Gastroesophageal sphincter (tissue), 4 donors: ENCODE measurements at regions not wholly inside any gene's neighbourhood (a gene's known extent, or its start where the extent isn't known, plus 50 kb on each side); places are given as distances from the start of the nearest gene placed in this dataset.

Experiments used
- ATAC-seq: fragments of 150-250 bp; one replicate; pipeline ENCODE4 v1.9.1; 2016; ENCODE audit warnings: mild to moderate bottlenecking, moderate library complexity
- H3K27ac ChIP-seq, 4 donors: fragments of 200-600 bp; sonication (generic) in 3 of 4; 1 replicate in 3 of 4; 2 replicates in 1 of 4; pipeline ENCODE4 v1.5.1; 2016 to 2019
- H3K27me3 ChIP-seq: fragments of 200-600 bp; sonication (generic); one replicate; pipeline ENCODE4 v1.5.1; 2019
- H3K36me3 ChIP-seq, 2 donors: fragments of 200-600 bp; sonication (generic); one replicate each; pipeline ENCODE4 v1.5.1; 2019; ENCODE audit warnings: control low read depth in 1 of 2
- H3K4me1 ChIP-seq, 3 donors: fragments of 200-600 bp; sonication (generic); 1 replicate in 2 of 3; 2 replicates in 1 of 3; pipeline ENCODE4 v1.5.1; 2016 to 2019; ENCODE audit warnings: control low read depth in 2 of 3
- H3K4me3 ChIP-seq, 2 donors: fragments of 200-600 bp; sonication (generic); one replicate each; pipeline ENCODE4 v1.5.1; 2019; ENCODE audit warnings: mild to moderate bottlenecking in 1 of 2, moderate library complexity in 1 of 2
- H3K9me3 ChIP-seq, 3 donors: fragments of 200-600 bp; sonication (generic); one replicate each; pipeline ENCODE4 v1.5.1; 2017 to 2019; ENCODE audit warnings: control low read depth in 2 of 3
- EP300 ChIP-seq: sonication (generic); formaldehyde crosslinking; IDR thresholded peaks from one replicate; pipeline ENCODE4 v1.6.1; 2017; ENCODE audit warnings: antibody characterized with exemption, mild to moderate bottlenecking
- POLR2A ChIP-seq, 2 donors: fragments of 450-650 bp; IDR thresholded peaks; one replicate each; pipeline ENCODE4 v1.6.1; 2017; ENCODE audit warnings: antibody characterized with exemption in 2 of 2, mild to moderate bottlenecking in 2 of 2, moderate library complexity in 1 of 2
- POLR2AphosphoS5 ChIP-seq: sonication (generic); formaldehyde crosslinking; IDR thresholded peaks from one replicate; pipeline ENCODE4 v1.6.1; 2017; ENCODE audit warnings: antibody characterized with exemption
- WGBS, 2 donors: methylation state at CpG; one replicate each; pipeline ENCODE4 v1.1.5; 2018; ENCODE audit warnings: low coverage in 1 of 2; 5-methylcytosine and 5-hydroxymethylcytosine counted together
- TF ChIP-seq, protein P1 (sequence below), 4 experiments: fragments of 200-600 bp in 2 of 4; fragments of 450-650 bp in 2 of 4; sonication (generic) in 1 of 4; IDR thresholded peaks; one replicate each; pipeline ENCODE4 v1.5.1; 2017 to 2019; ENCODE audit warnings: antibody characterized with exemption in 4 of 4, mild to moderate bottlenecking in 2 of 4, moderate library complexity in 2 of 4

- H3K27ac ChIP-seq, result no peak overlapping the region
- TF ChIP-seq POLR2A (IDR thresholded peaks at IDR 0.05) (no peak), POLR2AphosphoS5 (no peak), EP300 (no peak)
- TF ChIP-seq, protein P1, sequence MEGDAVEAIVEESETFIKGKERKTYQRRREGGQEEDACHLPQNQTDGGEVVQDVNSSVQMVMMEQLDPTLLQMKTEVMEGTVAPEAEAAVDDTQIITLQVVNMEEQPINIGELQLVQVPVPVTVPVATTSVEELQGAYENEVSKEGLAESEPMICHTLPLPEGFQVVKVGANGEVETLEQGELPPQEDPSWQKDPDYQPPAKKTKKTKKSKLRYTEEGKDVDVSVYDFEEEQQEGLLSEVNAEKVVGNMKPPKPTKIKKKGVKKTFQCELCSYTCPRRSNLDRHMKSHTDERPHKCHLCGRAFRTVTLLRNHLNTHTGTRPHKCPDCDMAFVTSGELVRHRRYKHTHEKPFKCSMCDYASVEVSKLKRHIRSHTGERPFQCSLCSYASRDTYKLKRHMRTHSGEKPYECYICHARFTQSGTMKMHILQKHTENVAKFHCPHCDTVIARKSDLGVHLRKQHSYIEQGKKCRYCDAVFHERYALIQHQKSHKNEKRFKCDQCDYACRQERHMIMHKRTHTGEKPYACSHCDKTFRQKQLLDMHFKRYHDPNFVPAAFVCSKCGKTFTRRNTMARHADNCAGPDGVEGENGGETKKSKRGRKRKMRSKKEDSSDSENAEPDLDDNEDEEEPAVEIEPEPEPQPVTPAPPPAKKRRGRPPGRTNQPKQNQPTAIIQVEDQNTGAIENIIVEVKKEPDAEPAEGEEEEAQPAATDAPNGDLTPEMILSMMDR (IDR thresholded peaks at IDR 0.05), result no peak
- no peaks in the 10 kb centered on the region for H3K9me3 ChIP-seq
- whole genome bisulfite sequencing, 2 donors, result 43 to 55% methylated on average over 1 of the region's 1 CpG
- H3K4me1 ChIP-seq, result peaks cover 0 to 32% (median 4%) of the 10 kb centered on the region in 3 donors
- H3K36me3 ChIP-seq, result no peaks in the 10 kb centered on the region
- no peak overlapping the region for H3K4me3 ChIP-seq
- no peak for ATAC-seq
- no peaks in the 10 kb centered on the region for H3K27me3 ChIP-seq
These were observed 347.7 kb downstream of the BCKDHB start for GRCh38 chr6:80454197-80454596.

DNA sequence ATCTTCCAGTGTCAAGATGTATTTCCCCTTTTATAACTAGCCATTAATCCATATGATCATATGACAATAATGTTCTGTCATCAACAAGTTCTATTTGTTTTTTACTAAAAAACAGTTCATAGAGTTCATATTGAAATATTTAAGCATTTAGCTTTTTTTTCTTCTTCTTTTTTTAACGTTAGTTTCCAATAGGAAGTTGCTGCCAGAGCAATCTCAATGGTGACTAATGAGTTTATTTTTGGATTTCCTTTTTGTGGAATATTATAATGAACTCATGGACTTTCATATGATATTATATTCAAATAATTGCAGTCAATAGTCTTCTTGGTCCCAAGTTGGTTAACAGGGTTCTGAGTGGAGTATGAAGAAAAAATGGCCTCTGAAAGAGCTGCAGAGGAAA lies 343.3 kb downstream of the BCKDHB start:
- Histone ChIP-seq H3K4me3 (no peak overlapping the region), H3K27ac (no peak overlapping the region), H3K27me3 (no peaks in the 10 kb centered on the region), H3K36me3 (no peaks in the 10 kb centered on the region), H3K4me1 (peaks cover 0 to 8% (median 0%) of the 10 kb centered on the region in 3 donors), H3K9me3 (peaks cover 0 to 13% (median 0%) of the 10 kb centered on the region in 3 donors)
- no peak for TF ChIP-seq POLR2A (IDR thresholded peaks at IDR 0.05)
- TF ChIP-seq, protein P1 (IDR thresholded peaks at IDR 0.05), result no peak
- 0 to 54% methylated on average over 1 of the region's 1 CpG for WGBS, 2 donors
- ATAC-seq, result no peak

- Histone ChIP-seq H3K9me3 (peaks cover 0 to 14% (median 0%) of the 10 kb centered on the region in 3 donors), H3K36me3 (no peaks in the 10 kb centered on the region), H3K27ac (no peak overlapping the region), H3K4me3 (no peak overlapping the region), H3K4me1 (no peaks in the 10 kb centered on the region), H3K27me3 (no peaks in the 10 kb centered on the region)
- TF ChIP-seq, protein P1 (IDR thresholded peaks at IDR 0.05), result no peak
- no peak for TF ChIP-seq EP300
- no peak for TF ChIP-seq POLR2A (IDR thresholded peaks at IDR 0.05)
- TF ChIP-seq POLR2AphosphoS5, result no peak
- WGBS, 2 donors, result 89 to 100% methylated on average over 2 to 5 of the region's 5 CpGs
- no peak for ATAC-seq
These were observed 340.1 kb downstream of the BCKDHB start for GRCh38 chr6:80446454-80447045.

DNA sequence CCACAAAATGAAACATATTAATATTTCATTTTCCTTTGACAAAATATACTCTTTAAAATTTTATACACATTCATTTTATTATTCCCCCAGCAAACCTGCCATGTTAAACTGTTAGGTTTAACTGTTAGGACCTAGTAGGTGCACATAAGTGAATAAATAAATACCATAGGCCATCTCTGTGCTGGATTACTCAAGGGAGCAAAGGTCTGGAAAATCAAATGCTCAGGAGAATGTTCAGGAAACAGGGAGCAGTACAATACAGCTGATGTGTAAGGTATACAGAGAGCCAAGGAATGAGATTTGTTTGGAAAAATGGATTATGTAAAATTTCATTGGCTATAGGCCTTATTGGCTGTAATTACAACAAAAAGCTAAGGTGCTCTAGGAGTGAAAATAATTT lies 339.3 kb downstream of the BCKDHB start:
- H3K27me3 ChIP-seq, result no peaks in the 10 kb centered on the region
- no peak overlapping the region for H3K27ac ChIP-seq
- no peaks in the 10 kb centered on the region for H3K36me3 ChIP-seq
- ATAC-seq, result no peak
- TF ChIP-seq, protein P1 (IDR thresholded peaks at IDR 0.05), result no peak
- TF ChIP-seq POLR2AphosphoS5 (no peak), POLR2A (IDR thresholded peaks at IDR 0.05) (no peak), EP300 (no peak)
- H3K4me1 ChIP-seq, result no peaks in the 10 kb centered on the region
- H3K4me3 ChIP-seq, result no peak overlapping the region
- H3K9me3 ChIP-seq, result peaks cover 0 to 14% (median 0%) of the 10 kb centered on the region in 3 donors

GRCh38 chr6:80442366-80442765 lies 335.9 kb downstream of the BCKDHB start:
- ATAC-seq, result no peak
- Histone ChIP-seq H3K4me1 (no peaks in the 10 kb centered on the region), H3K4me3 (no peak overlapping the region), H3K36me3 (no peaks in the 10 kb centered on the region), H3K27ac (no peak overlapping the region), H3K9me3 (peaks cover 0 to 14% (median 0%) of the 10 kb centered on the region in 3 donors), H3K27me3 (no peaks in the 10 kb centered on the region)
- TF ChIP-seq POLR2AphosphoS5 (no peak), EP300 (no peak), POLR2A (IDR thresholded peaks at IDR 0.05) (no peak)
